ENCODE measurements at regions not wholly inside any gene's neighbourhood (a gene's known extent, or its start where the extent isn't known, plus 50 kb on each side); places are given as distances from the start of the nearest gene placed in this dataset.

DNA sequence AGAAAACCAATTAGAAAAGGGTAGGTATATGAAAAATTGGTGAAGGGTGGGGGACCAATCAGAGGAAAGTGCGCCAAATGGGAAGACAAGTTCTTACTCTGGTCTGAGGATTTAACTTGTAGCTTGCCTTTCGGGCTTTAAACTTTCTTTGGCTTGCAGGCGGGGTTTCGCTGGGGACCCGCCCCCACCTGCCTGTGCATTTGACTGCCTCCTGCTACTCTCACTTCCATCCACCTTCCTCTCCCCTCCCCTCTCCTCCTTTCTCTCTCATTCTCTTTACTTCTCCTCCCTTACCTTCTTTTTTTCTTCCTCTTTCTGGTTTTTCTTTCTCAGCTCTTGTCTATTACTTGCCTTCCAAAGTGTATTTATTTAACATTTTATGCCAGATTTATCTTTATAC is 278.8 kb downstream of the DNAJB9 start:
- Histone ChIP-seq H3K36me3 (ENCODE audit: insufficient read depth, low read length) (no peaks in the 10 kb centered on the region), H3K79me2 (ENCODE audit: insufficient read depth, low read length) (no peaks in the 10 kb centered on the region), H3K9me3 (ENCODE audit: low read depth, low read length) (no peaks in the 10 kb centered on the region), H3K4me2 (ENCODE audit: insufficient read depth, low read length) (no peak overlapping the region), H3K4me1 (ENCODE audit: insufficient read depth, low read length) (no peaks in the 10 kb centered on the region), H2AFZ (ENCODE audit: low read length) (no peak overlapping the region), H3K27ac (ENCODE audit: low read depth, low read length) (no peak overlapping the region), H3K27me3 (ENCODE audit: insufficient read depth, low read length) (no peaks in the 10 kb centered on the region), H3K4me3 (ENCODE audit: insufficient read depth, low read length) (no peak overlapping the region), H4K20me1 (ENCODE audit: insufficient read depth, low read length) (no peaks in the 10 kb centered on the region)
- DNase-seq (ENCODE audit: insufficient read length, low spot score, missing footprints), result no peak
- TF ChIP-seq, protein P1, sequence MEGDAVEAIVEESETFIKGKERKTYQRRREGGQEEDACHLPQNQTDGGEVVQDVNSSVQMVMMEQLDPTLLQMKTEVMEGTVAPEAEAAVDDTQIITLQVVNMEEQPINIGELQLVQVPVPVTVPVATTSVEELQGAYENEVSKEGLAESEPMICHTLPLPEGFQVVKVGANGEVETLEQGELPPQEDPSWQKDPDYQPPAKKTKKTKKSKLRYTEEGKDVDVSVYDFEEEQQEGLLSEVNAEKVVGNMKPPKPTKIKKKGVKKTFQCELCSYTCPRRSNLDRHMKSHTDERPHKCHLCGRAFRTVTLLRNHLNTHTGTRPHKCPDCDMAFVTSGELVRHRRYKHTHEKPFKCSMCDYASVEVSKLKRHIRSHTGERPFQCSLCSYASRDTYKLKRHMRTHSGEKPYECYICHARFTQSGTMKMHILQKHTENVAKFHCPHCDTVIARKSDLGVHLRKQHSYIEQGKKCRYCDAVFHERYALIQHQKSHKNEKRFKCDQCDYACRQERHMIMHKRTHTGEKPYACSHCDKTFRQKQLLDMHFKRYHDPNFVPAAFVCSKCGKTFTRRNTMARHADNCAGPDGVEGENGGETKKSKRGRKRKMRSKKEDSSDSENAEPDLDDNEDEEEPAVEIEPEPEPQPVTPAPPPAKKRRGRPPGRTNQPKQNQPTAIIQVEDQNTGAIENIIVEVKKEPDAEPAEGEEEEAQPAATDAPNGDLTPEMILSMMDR (IDR thresholded peaks at IDR 0.05; ENCODE audit: extremely low read depth, low read depth, low read length), result no peak

DNA sequence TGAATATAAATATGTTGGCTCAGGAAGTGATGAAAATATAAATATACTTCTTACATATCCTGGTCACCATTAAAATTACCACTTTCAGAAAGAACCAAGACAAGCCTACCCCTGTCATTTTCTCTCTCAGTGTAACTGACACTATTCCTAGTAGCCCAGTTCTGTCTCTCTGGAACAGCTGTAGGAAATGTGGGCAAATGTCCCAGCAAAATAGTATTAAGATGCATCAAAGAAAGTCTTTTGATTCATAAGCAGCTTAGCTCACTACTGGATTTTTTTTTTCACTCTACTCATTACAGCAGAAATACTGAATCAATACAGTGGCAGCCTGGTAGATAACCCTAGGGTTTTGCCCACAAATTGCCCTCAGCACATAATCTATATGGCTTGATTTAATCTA is 290.9 kb downstream of the DNAJB9 start:
- Histone ChIP-seq H3K4me2 (ENCODE audit: insufficient read depth, low read length) (no peak overlapping the region), H3K4me1 (ENCODE audit: insufficient read depth, low read length) (no peaks in the 10 kb centered on the region), H2AFZ (ENCODE audit: low read length) (no peak overlapping the region), H3K27me3 (ENCODE audit: insufficient read depth, low read length) (no peaks in the 10 kb centered on the region), H3K4me3 (ENCODE audit: insufficient read depth, low read length) (no peak overlapping the region), H3K27ac (ENCODE audit: low read depth, low read length) (no peak overlapping the region), H3K36me3 (ENCODE audit: insufficient read depth, low read length) (no peaks in the 10 kb centered on the region), H4K20me1 (ENCODE audit: insufficient read depth, low read length) (no peaks in the 10 kb centered on the region), H3K79me2 (ENCODE audit: insufficient read depth, low read length) (no peaks in the 10 kb centered on the region), H3K9me3 (ENCODE audit: low read depth, low read length) (no peaks in the 10 kb centered on the region)
- DNase-seq (ENCODE audit: insufficient read length, low spot score, missing footprints), result no peak
- TF ChIP-seq, protein P1 (IDR thresholded peaks at IDR 0.05; ENCODE audit: extremely low read depth, low read depth, low read length), result no peak

DNA sequence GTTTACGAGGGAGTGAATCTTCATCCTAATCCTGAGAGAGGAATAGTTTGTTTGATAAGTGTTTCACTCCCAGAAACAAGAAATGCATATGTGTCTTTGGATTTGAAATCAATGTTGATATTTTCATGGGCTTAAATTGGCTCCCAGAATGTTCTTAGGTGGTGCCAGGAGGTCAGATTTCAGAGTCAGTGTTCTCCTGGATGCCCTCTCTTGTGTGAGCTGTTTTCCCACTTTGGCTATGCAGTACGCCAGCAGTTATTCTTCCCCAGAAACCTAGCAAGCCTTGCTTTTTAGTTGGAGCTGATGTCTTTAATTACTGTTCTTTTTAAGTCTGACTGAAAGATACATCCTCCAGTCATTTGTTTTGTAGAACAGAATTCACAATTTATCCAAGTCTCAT is 291.4 kb downstream of the DNAJB9 start:
- Histone ChIP-seq H3K79me2 (ENCODE audit: insufficient read depth, low read length) (no peaks in the 10 kb centered on the region), H3K9me3 (ENCODE audit: low read depth, low read length) (no peaks in the 10 kb centered on the region), H3K27me3 (ENCODE audit: insufficient read depth, low read length) (no peaks in the 10 kb centered on the region), H4K20me1 (ENCODE audit: insufficient read depth, low read length) (no peaks in the 10 kb centered on the region), H3K4me3 (ENCODE audit: insufficient read depth, low read length) (no peak overlapping the region), H3K4me1 (ENCODE audit: insufficient read depth, low read length) (no peaks in the 10 kb centered on the region), H3K36me3 (ENCODE audit: insufficient read depth, low read length) (no peaks in the 10 kb centered on the region), H3K4me2 (ENCODE audit: insufficient read depth, low read length) (no peak overlapping the region), H2AFZ (ENCODE audit: low read length) (no peak overlapping the region), H3K27ac (ENCODE audit: low read depth, low read length) (no peak overlapping the region)
- TF ChIP-seq, protein P1 (IDR thresholded peaks at IDR 0.05; ENCODE audit: extremely low read depth, low read depth, low read length), result no peak
- peak; percentile 29 for DNase-seq (ENCODE audit: insufficient read length, low spot score, missing footprints)

DNA sequence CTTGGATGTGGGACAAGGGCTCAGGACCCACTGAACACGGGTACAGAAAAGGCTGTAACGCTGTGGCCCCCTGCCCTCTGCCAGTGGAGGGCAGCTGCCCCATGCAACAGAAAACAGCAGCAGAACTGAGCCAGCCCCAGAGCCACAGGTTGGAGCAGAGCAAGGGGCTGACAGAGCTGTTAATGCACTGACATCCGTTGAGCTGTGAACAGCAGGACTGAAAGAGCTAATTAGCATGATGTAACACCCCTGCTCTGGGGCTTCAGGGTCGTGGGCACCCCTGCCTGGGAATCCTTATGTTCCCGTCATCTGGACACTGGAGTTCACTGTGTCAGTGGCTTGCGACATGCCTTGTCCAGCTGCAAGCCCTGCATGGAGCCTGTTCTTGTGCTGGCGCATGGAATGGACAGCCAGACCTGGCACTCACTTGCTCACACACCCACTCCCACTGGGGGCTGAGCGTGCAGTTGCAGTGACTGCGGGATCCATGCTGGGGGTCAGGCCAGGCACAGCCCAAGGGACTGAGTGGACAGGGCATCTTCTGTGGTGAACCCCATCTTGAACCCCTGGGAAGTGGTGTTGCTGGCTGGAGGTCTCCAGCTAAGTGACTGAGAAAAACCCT is 293.7 kb downstream of the DNAJB9 start:
- Histone ChIP-seq H2AFZ (ENCODE audit: low read length) (no peak overlapping the region), H3K36me3 (ENCODE audit: insufficient read depth, low read length) (no peaks in the 10 kb centered on the region), H3K27ac (ENCODE audit: low read depth, low read length) (no peak overlapping the region), H3K4me3 (ENCODE audit: insufficient read depth, low read length) (no peak overlapping the region), H3K27me3 (ENCODE audit: insufficient read depth, low read length) (no peaks in the 10 kb centered on the region), H3K4me1 (ENCODE audit: insufficient read depth, low read length) (no peaks in the 10 kb centered on the region), H3K9me3 (ENCODE audit: low read depth, low read length) (no peaks in the 10 kb centered on the region), H4K20me1 (ENCODE audit: insufficient read depth, low read length) (no peaks in the 10 kb centered on the region), H3K79me2 (ENCODE audit: insufficient read depth, low read length) (no peaks in the 10 kb centered on the region), H3K4me2 (ENCODE audit: insufficient read depth, low read length) (no peak overlapping the region)
- no peak for DNase-seq (ENCODE audit: insufficient read length, low spot score, missing footprints)
- TF ChIP-seq, protein P1 (IDR thresholded peaks at IDR 0.05; ENCODE audit: extremely low read depth, low read depth, low read length), result no peak
